Upper lobe of right lung (tissue), 1 donor: ENCODE measurements at regions not wholly inside any gene's neighbourhood (a gene's known extent, or its start where the extent isn't known, plus 50 kb on each side); places are given as distances from the start of the nearest gene placed in this dataset.

ENCODE experiments used
- ATAC-seq: fragments of 200-7000 bp; cut with Tn5 transposase; one replicate; pipeline ENCODE4 v1.9.1; 2020; ENCODE audit warnings: mild to moderate bottlenecking, moderate library complexity
- DNase-seq: peaks from one replicate; pipeline ENCODE4 v3.0.0-alpha.2; 2020
- H3K27ac ChIP-seq: fragments of 200-600 bp; one replicate; pipeline ENCODE4 v1.8.0; 2022
- H3K27me3 ChIP-seq: fragments of 200-600 bp; one replicate; pipeline ENCODE4 v1.8.0; 2022; ENCODE audit warnings: mild to moderate bottlenecking
- H3K36me3 ChIP-seq: fragments of 200-600 bp; one replicate; pipeline ENCODE4 v1.8.0; 2022
- H3K4me1 ChIP-seq: fragments of 200-600 bp; one replicate; pipeline ENCODE4 v1.8.0; 2022
- H3K4me3 ChIP-seq: fragments of 200-600 bp; one replicate; pipeline ENCODE4 v1.8.0; 2022; ENCODE audit warnings: mild to moderate bottlenecking
- H3K9me3 ChIP-seq: fragments of 200-600 bp; one replicate; pipeline ENCODE4 v1.8.0; 2022
- CTCF ChIP-seq: fragments of 200-600 bp; IDR thresholded peaks from one replicate; pipeline ENCODE4 v1.8.0; 2022; ENCODE audit warnings: antibody characterized with exemption
- intact Hi-C: fragments of 100-400 bp; cut with DNase I; formaldehyde crosslinking; loops from one replicate; pipeline ENCODE4 v1.11.0; 2022
- donor health status: DM: no; HTN: yes; CAD: no; lungs with severe emphysema.

DNA sequence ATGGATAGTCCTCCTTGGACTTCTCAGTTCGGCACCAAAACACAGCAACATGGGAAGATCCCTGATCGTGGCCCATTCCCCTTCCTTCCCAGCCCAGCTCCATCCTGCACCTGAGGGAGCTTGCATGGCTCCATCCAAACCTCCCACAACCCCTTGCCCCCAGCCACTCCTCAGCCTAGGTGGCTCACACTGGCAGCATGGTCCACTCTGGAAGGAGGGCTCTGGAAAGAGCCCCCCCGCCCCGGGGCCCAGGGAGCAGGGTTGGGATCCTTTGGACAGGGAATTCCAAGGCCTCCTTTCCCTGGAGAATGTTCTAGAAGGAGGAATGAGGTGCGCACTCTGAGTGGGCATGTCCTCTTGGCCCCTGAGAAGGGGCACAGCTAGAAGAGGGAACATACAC is 62.8 kb upstream of the ID2 start:
- no peak overlapping the region for H3K27ac ChIP-seq
- no peaks in the 10 kb centered on the region for H3K4me1 ChIP-seq
- TF ChIP-seq CTCF = no peak
- DNase-seq (no peak), ATAC-seq (no peak)
- no peaks in the 10 kb centered on the region for H3K27me3 ChIP-seq
- H3K36me3 ChIP-seq = no peaks in the 10 kb centered on the region
- intact Hi-C loops = no loop called here
- H3K9me3 ChIP-seq = no peaks in the 10 kb centered on the region
- no peak overlapping the region for H3K4me3 ChIP-seq

DNA sequence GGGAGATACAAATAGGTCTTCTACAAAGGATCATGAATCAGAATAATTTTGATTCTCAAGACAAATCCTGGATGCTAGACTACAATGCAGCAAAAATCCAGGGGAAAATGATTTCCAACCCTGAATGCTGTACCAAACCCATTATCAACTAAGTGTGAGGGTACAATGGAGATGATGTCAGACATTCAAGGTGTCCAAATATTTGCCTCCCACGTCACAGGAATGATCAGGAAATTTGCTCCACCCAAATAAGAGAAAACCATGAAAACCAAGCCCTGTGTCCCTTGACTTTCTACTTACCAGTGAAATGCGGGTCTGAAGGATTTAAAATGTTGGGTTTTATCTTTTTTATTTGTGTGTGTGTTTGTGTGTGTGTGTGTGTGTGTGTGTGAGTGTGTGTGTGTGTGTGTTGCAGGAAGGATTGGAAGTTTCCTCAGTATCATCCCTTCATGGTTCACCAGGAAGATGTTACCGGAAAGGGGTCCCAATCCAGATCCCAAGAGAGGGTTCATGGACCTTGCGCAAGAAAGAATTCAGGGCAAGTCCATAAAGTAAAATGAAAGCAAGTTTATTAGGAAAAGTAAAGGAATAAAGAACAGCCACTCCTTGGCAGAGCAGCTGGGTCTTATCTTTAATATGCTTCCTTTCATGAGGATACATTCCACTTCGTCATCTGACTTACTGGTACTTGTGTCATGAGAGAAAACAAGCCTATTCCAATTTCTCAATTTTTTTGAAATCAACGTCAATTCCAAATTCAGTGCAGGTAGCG is 61.1 kb upstream of the ID2 start:
- no peak overlapping the region for H3K4me3 ChIP-seq
- TF ChIP-seq CTCF = no peak
- no peak for ATAC-seq
- DNase-seq = no peak
- H3K36me3 ChIP-seq = no peaks in the 10 kb centered on the region
- no peaks in the 10 kb centered on the region for H3K9me3 ChIP-seq
- no peaks in the 10 kb centered on the region for H3K4me1 ChIP-seq
- intact Hi-C loops = no loop called here
- no peaks in the 10 kb centered on the region for H3K27me3 ChIP-seq
- no peak overlapping the region for H3K27ac ChIP-seq

- TF ChIP-seq CTCF = no peak
- intact Hi-C loops = no loop called here
- Histone ChIP-seq H3K4me3 (no peak overlapping the region), H3K27me3 (no peaks in the 10 kb centered on the region), H3K27ac (no peak overlapping the region), H3K9me3 (no peaks in the 10 kb centered on the region), H3K4me1 (no peaks in the 10 kb centered on the region), H3K36me3 (no peaks in the 10 kb centered on the region)
- no peak for ATAC-seq
- DNase-seq = no peak
Measured at GRCh38 chr2:8622199-8622911, 59.5 kb upstream of the ID2 start.

GRCh38 chr2:8622924-8623465 is 58.9 kb upstream of the ID2 start:
- TF ChIP-seq CTCF = no peak
- ATAC-seq = no peak
- Histone ChIP-seq H3K27ac (no peak overlapping the region), H3K36me3 (no peaks in the 10 kb centered on the region), H3K4me1 (no peaks in the 10 kb centered on the region), H3K27me3 (no peaks in the 10 kb centered on the region), H3K4me3 (no peak overlapping the region), H3K9me3 (no peaks in the 10 kb centered on the region)
- intact Hi-C loops = no loop called here
- no peak for DNase-seq

GRCh38 chr2:8623576-8623957 is 58.3 kb upstream of the ID2 start:
- no peak overlapping the region for H3K4me3 ChIP-seq
- no peaks in the 10 kb centered on the region for H3K4me1 ChIP-seq
- no peak overlapping the region for H3K27ac ChIP-seq
- intact Hi-C loops = no loop called here
- no peaks in the 10 kb centered on the region for H3K9me3 ChIP-seq
- ATAC-seq (no peak), DNase-seq (no peak)
- H3K27me3 ChIP-seq = no peaks in the 10 kb centered on the region
- TF ChIP-seq CTCF = no peak
- no peaks in the 10 kb centered on the region for H3K36me3 ChIP-seq
